ENCODE measurements at regions not wholly inside any gene's neighbourhood (a gene's known extent, or its start where the extent isn't known, plus 50 kb on each side); places are given as distances from the start of the nearest gene placed in this dataset.
A peak's percentile ranks its signal among the peaks of the same experiment; 100 is the strongest.
"Not testable (repeated sequence)": the region's sequence is repeated elsewhere in the genome, so short reads cannot be mapped to it uniquely, and the experiment has no call there.

- TF ChIP-seq CTCF (IDR thresholded peaks at IDR 0.05; ENCODE audit: insufficient read depth, low read length, poor library complexity, severe bottlenecking) = no peak
- DNase-seq (ENCODE audit: low read depth) = no peak
- Histone ChIP-seq H3K27me3 (ENCODE audit: control insufficient read depth, insufficient read depth, low read length) (no peaks in the 10 kb centered on the region), H3K4me3 (ENCODE audit: low read depth, low read length) (no peak overlapping the region), H3K36me3 (ENCODE audit: control insufficient read depth, insufficient read depth, low read length) (no peaks in the 10 kb centered on the region)
These were observed 471.8 kb upstream of the ACO1 start for GRCh38 chr9:31912636-31913035.

- TF ChIP-seq CTCF (IDR thresholded peaks at IDR 0.05; ENCODE audit: insufficient read depth, low read length, poor library complexity, severe bottlenecking) = peak; percentile 30
- Histone ChIP-seq H3K4me3 (ENCODE audit: low read depth, low read length) (no peak overlapping the region), H3K27me3 (ENCODE audit: control insufficient read depth, insufficient read depth, low read length) (no peaks in the 10 kb centered on the region), H3K36me3 (ENCODE audit: control insufficient read depth, insufficient read depth, low read length) (no peaks in the 10 kb centered on the region)
- no peak for DNase-seq (ENCODE audit: low read depth)
These were observed 467.7 kb upstream of the ACO1 start for GRCh38 chr9:31916591-31917241.

GRCh38 chr9:31937737-31938136 lies 446.7 kb upstream of the ACO1 start:
- DNase-seq (ENCODE audit: low read depth); H3K27me3 ChIP-seq (ENCODE audit: control insufficient read depth, insufficient read depth, low read length); H3K36me3 ChIP-seq (ENCODE audit: control insufficient read depth, insufficient read depth, low read length); H3K4me3 ChIP-seq (ENCODE audit: low read depth, low read length): not testable (repeated sequence)

- TF ChIP-seq CTCF (IDR thresholded peaks at IDR 0.05; ENCODE audit: insufficient read depth, low read length, poor library complexity, severe bottlenecking) = no peak
- Histone ChIP-seq H3K4me3 (ENCODE audit: low read depth, low read length) (no peak overlapping the region), H3K36me3 (ENCODE audit: control insufficient read depth, insufficient read depth, low read length) (no peaks in the 10 kb centered on the region), H3K27me3 (ENCODE audit: control insufficient read depth, insufficient read depth, low read length) (no peaks in the 10 kb centered on the region)
- DNase-seq (ENCODE audit: low read depth) = no peak
These were observed 433.7 kb upstream of the ACO1 start for GRCh38 chr9:31950756-31951155.

- no peaks in the 10 kb centered on the region for H3K27me3 ChIP-seq (ENCODE audit: control insufficient read depth, insufficient read depth, low read length)
- no peak for TF ChIP-seq CTCF (IDR thresholded peaks at IDR 0.05; ENCODE audit: insufficient read depth, low read length, poor library complexity, severe bottlenecking)
- no peak for DNase-seq (ENCODE audit: low read depth)
- no peak overlapping the region for H3K4me3 ChIP-seq (ENCODE audit: low read depth, low read length)
- H3K36me3 ChIP-seq (ENCODE audit: control insufficient read depth, insufficient read depth, low read length) = no peaks in the 10 kb centered on the region
These were observed 425.9 kb upstream of the ACO1 start for GRCh38 chr9:31958572-31958971.

GRCh38 chr9:31969552-31969951 lies 414.9 kb upstream of the ACO1 start:
- no peak for TF ChIP-seq CTCF (IDR thresholded peaks at IDR 0.05; ENCODE audit: insufficient read depth, low read length, poor library complexity, severe bottlenecking)
- no peak for DNase-seq (ENCODE audit: low read depth)
- H3K4me3 ChIP-seq (ENCODE audit: low read depth, low read length) = no peak overlapping the region
- H3K36me3 ChIP-seq (ENCODE audit: control insufficient read depth, insufficient read depth, low read length) = no peaks in the 10 kb centered on the region
- no peaks in the 10 kb centered on the region for H3K27me3 ChIP-seq (ENCODE audit: control insufficient read depth, insufficient read depth, low read length)

Data from kidney epithelial cell (primary cell).